ENCODE measurements at regions not wholly inside any gene's neighbourhood (a gene's known extent, or its start where the extent isn't known, plus 50 kb on each side); places are given as distances from the start of the nearest gene placed in this dataset.

GRCh38 chr12:98453070-98453469 is 62.3 kb upstream of the TMPO start:
- no peak overlapping the region for H3K27ac ChIP-seq (ENCODE audit: insufficient read length, low read depth, low read length)
- no peak overlapping the region for H2BK15ac ChIP-seq (ENCODE audit: low read depth, low read length)
- TF ChIP-seq CTCF (conservative IDR thresholded peaks at IDR 0.05) = no peak

More at GRCh38 chr12:98453070-98453469, 62.3 kb upstream of the TMPO start:
- H3K4me3 Mint-ChIP-seq = no peak overlapping the region
- H3K9me3 Mint-ChIP-seq = peaks cover 0 to 7% of the 10 kb centered on the region in 2 experiments; a peak in 1 of 5 replicates
- Histone ChIP-seq H2BK20ac (ENCODE audit: low read depth, low read length, poor library complexity, severe bottlenecking) (no peak overlapping the region), H4K20me1 (ENCODE audit: control insufficient read depth, insufficient read depth, insufficient read length) (no peaks in the 10 kb centered on the region), H3K9me3 (ENCODE audit: control insufficient read depth, low read depth, low read length) (no peaks in the 10 kb centered on the region), H2AK5ac (ENCODE audit: insufficient read length, low read length) (no peak overlapping the region), H3K23me2 (ENCODE audit: insufficient read length, low read depth, low read length, poor library complexity, severe bottlenecking) (peaks cover 3% of the 10 kb centered on the region), H2BK12ac (ENCODE audit: insufficient read length, low read depth, low read length) (no peak overlapping the region), H2BK5ac (ENCODE audit: insufficient read length, low read length) (no peak overlapping the region), H3T11ph (ENCODE audit: low read length) (no peak overlapping the region), H3K79me1 (ENCODE audit: insufficient read depth, low read depth, low read length, poor library complexity, severe bottlenecking) (no peaks in the 10 kb centered on the region), H2AFZ (ENCODE audit: low read length) (no peak overlapping the region), H2BK120ac (ENCODE audit: low read depth, low read length, poor library complexity, severe bottlenecking) (no peak overlapping the region), H3K14ac (ENCODE audit: insufficient read depth, low read length) (no peak overlapping the region), H3K27me3 (ENCODE audit: insufficient read depth, low read length) (peaks cover 6% of the 10 kb centered on the region; the same call in 1 of the 2 replicates), H3K18ac (ENCODE audit: insufficient read length, low read depth, low read length) (no peak overlapping the region), H3K9ac (ENCODE audit: extremely low read depth, insufficient read length, low read length) (no peak overlapping the region), H3K23ac (ENCODE audit: insufficient read length, low read depth, low read length) (no peak overlapping the region), H3K4me1 (ENCODE audit: insufficient read depth, low read length) (peaks cover 4% of the 10 kb centered on the region; the same call in 1 of the 2 replicates), H3K4ac (ENCODE audit: low read depth, low read length) (no peak overlapping the region), H3K79me2 (ENCODE audit: insufficient read depth, low read length) (no peaks in the 10 kb centered on the region), H4K8ac (replicated peaks; ENCODE audit: insufficient read length, low read depth, low read length) (no peak overlapping the region), H4K91ac (ENCODE audit: insufficient read length, low read depth, low read length) (no peak overlapping the region), H3K4me2 (ENCODE audit: insufficient read depth, insufficient read length, low read length) (no peak overlapping the region), H4K5ac (ENCODE audit: insufficient read length, low read depth, low read length) (no peak overlapping the region), H3K56ac (ENCODE audit: insufficient read length, low read depth, low read length) (no peak overlapping the region)
- DNase-seq = no peak
- H3K4me1 Mint-ChIP-seq = peaks cover 8 to 12% of the 10 kb centered on the region in 2 experiments
- peaks cover 0 to 3% (median 0%) of the 10 kb centered on the region in 3 experiments; a peak in 2 of 7 replicates for H3K36me3 Mint-ChIP-seq (ENCODE audit: insufficient read depth in 1 of 3, low read depth in 3 of 3)
- no CpG with 5 or more reads among the region's 4 CpGs for WGBS (ENCODE audit: extremely low coverage, insufficient read length, low lambda C conversion rate)
- H3K27ac Mint-ChIP-seq = no peak overlapping the region
- peaks cover 12% of the 10 kb centered on the region for H3K27me3 Mint-ChIP-seq (ENCODE audit: low read depth)

All from H9 (cell line).